ENCODE measurements at regions not wholly inside any gene's neighbourhood (a gene's known extent, or its start where the extent isn't known, plus 50 kb on each side); places are given as distances from the start of the nearest gene placed in this dataset.

- TF ChIP-seq FOS (IDR thresholded peaks at IDR 0.05; ENCODE audit: borderline replicate concordance, insufficient read depth, low read length): no peak
- TF ChIP-seq CTCF (IDR thresholded peaks at IDR 0.05; ENCODE audit: extremely low read depth in 1 of 2, insufficient read depth in 1 of 2, low read depth in 1 of 2, low read length in 2 of 2): no peak
- TF ChIP-seq MYC (IDR thresholded peaks at IDR 0.05; ENCODE audit: low read depth, low read length): no peak
- no peak for TF ChIP-seq EZH2 (IDR thresholded peaks at IDR 0.05; ENCODE audit: borderline replicate concordance, low read depth, low read length, severe bottlenecking)
- TF ChIP-seq POLR2A (IDR thresholded peaks at IDR 0.05; ENCODE audit: low read depth, low read length): no peak
- no peak for TF ChIP-seq JUN (IDR thresholded peaks at IDR 0.05; ENCODE audit: borderline replicate concordance, insufficient read depth, insufficient read length, low read depth)
- no peak for TF ChIP-seq POLR2AphosphoS5 (IDR thresholded peaks at IDR 0.05; ENCODE audit: insufficient read depth, low read depth, low read length)
- TF ChIP-seq MAX (IDR thresholded peaks at IDR 0.05; ENCODE audit: insufficient read depth, insufficient read length): no peak
- no peak for TF ChIP-seq GATA2 (IDR thresholded peaks at IDR 0.05; ENCODE audit: insufficient read depth, insufficient read length, low read depth, low read length)
- CTCF ChIA-PET: interaction anchor here (1.1 to 1.6 kb wide), 4 partner anchors 11 to 14 kb away, joined by 3 to 4 read pairs (median 4); no protein-coding TSS in a partner anchor
- no peaks in the 10 kb centered on the region for H4K20me1 ChIP-seq (replicated peaks; ENCODE audit: control insufficient read depth, extremely low read depth, insufficient read depth, low read length)
- H3K4me2 ChIP-seq (ENCODE audit: insufficient read depth, low read length): no peak overlapping the region
- H3K36me3 ChIP-seq (ENCODE audit: control insufficient read depth in 2 of 2, extremely low read depth in 1 of 2, insufficient read depth in 2 of 2, low read length in 2 of 2): no peaks in the 10 kb centered on the region
- POLR2A ChIA-PET: no interaction called here
- DNase-seq (ENCODE audit: low read depth, low spot score) (no peak), FAIRE-seq (no peak)
- dilution Hi-C loops (cut with MboI; ENCODE audit: extremely low pct_ligation_motif_present, low sequenced_read_pairs): no loop called here
- H2AFZ ChIP-seq (ENCODE audit: low read depth, low read length): no peak overlapping the region
- H3K4me3 ChIP-seq (replicated peaks in 1 of 3; ENCODE audit: insufficient read depth in 1 of 3, low read depth in 1 of 3, low read length in 3 of 3): no peak overlapping the region
- H3K79me2 ChIP-seq (ENCODE audit: control insufficient read depth, insufficient read depth, low read length): no peaks in the 10 kb centered on the region
- H3K4me1 ChIP-seq (ENCODE audit: control insufficient read depth, extremely low read depth, insufficient read depth, low read length): peaks cover 27% of the 10 kb centered on the region
- no peak overlapping the region for H3K27ac ChIP-seq (ENCODE audit: insufficient read depth, low read depth, low read length)
- no peaks in the 10 kb centered on the region for H3K9me3 ChIP-seq (replicated peaks; ENCODE audit: control insufficient read depth, insufficient read depth, low read length)
- peaks cover 0 to 3% of the 10 kb centered on the region in 2 experiments for H3K27me3 ChIP-seq (ENCODE audit: control insufficient read depth in 2 of 2, insufficient read depth in 2 of 2, low read length in 2 of 2)
- H3K9me1 ChIP-seq (replicated peaks; ENCODE audit: control insufficient read depth, extremely low read depth, insufficient read depth, low read length): no peaks in the 10 kb centered on the region
- no peak overlapping the region for H3K9ac ChIP-seq (replicated peaks; ENCODE audit: extremely low read depth, insufficient read depth, low read length)
- intact Hi-C loops (cut with micrococcal nuclease): loop anchor here (5.0 kb wide), 2 partner anchors 57 to 192 kb away; partner anchors contain the start of gene MACROH2A1
- BruUV-seq (replicated peaks): no TSS peak
Observed at GRCh38 chr5:135205632-135206349, 171.8 kb upstream of the PITX1 start.
